ENCODE measurements at regions not wholly inside any gene's neighbourhood (a gene's known extent, or its start where the extent isn't known, plus 50 kb on each side); places are given as distances from the start of the nearest gene placed in this dataset.

DNA sequence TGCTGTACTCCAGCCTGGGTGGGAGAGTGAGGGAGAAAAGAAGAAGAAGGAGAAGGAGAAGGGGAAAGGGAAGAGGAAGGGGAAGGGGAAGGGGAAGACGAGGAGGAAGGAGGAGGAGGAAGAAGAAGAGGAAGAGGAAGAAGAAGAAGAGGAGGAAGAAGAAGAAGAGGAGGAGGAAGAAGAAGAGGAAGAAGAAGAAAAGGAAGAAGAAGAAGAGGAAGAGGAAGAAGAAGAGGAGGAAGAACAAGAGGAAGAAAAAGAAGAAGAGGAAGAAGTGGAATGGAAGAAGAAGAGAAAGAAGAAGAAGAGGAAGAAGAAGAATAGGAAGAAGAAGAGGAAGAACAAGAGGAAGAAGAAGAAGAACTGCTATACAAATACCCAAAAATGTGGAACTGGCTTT lies 507.4 kb upstream of the TMPO start:
- DNase-seq (ENCODE audit: low read depth), result no peak
- no peak overlapping the region for H3K4me3 ChIP-seq (ENCODE audit: control insufficient read depth, low read depth, low read length)
- TF ChIP-seq, protein P1, sequence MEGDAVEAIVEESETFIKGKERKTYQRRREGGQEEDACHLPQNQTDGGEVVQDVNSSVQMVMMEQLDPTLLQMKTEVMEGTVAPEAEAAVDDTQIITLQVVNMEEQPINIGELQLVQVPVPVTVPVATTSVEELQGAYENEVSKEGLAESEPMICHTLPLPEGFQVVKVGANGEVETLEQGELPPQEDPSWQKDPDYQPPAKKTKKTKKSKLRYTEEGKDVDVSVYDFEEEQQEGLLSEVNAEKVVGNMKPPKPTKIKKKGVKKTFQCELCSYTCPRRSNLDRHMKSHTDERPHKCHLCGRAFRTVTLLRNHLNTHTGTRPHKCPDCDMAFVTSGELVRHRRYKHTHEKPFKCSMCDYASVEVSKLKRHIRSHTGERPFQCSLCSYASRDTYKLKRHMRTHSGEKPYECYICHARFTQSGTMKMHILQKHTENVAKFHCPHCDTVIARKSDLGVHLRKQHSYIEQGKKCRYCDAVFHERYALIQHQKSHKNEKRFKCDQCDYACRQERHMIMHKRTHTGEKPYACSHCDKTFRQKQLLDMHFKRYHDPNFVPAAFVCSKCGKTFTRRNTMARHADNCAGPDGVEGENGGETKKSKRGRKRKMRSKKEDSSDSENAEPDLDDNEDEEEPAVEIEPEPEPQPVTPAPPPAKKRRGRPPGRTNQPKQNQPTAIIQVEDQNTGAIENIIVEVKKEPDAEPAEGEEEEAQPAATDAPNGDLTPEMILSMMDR (IDR thresholded peaks at IDR 0.05; ENCODE audit: control insufficient read depth, insufficient read depth, low read depth, low read length, missing control alignments), result no peak

DNA sequence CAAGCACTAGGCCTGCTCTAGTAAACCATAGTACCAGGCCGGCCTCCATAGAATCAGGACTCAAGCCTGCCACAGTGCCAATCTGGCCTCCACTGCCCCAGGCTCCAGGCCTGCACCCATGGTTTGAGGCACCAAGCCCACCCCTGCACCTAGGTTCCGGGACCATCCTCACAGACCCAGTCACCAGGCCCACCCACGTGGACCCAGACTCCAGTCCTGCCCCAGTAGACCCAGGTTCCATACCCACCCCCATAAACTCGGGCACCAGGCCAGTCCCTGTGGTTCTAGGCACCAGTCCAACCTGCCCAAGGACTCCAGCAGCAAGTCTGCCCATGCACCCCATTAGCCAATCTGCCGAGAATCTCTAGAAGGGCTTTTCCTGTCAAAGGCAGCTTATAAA lies 501.8 kb upstream of the TMPO start:
- no peak overlapping the region for H3K4me3 ChIP-seq (ENCODE audit: control insufficient read depth, low read depth, low read length)
- DNase-seq (ENCODE audit: low read depth), result no peak
- TF ChIP-seq, protein P1 (IDR thresholded peaks at IDR 0.05; ENCODE audit: control insufficient read depth, insufficient read depth, low read depth, low read length, missing control alignments), result no peak

DNA sequence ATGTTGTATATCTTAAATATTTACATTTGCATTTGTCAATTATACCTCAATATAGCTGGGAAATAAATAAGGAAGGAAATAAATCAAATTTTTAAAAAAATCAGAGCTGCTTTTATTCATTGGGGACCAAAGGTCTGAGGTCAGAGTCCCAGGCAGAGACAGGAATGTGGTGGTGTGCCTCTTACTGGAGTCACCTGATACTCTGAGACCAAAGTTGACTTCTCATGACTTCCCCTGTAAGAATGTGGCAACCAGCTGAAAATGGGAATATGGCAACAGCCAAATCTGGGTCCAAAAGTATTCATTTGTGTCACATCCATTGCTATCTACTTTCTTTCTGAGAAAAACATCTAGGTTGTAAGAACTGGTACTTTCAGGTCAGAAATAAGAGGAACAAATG lies 496.6 kb upstream of the TMPO start:
- no peak for DNase-seq (ENCODE audit: low read depth)
- TF ChIP-seq, protein P1 (IDR thresholded peaks at IDR 0.05; ENCODE audit: control insufficient read depth, insufficient read depth, low read depth, low read length, missing control alignments), result no peak

DNA sequence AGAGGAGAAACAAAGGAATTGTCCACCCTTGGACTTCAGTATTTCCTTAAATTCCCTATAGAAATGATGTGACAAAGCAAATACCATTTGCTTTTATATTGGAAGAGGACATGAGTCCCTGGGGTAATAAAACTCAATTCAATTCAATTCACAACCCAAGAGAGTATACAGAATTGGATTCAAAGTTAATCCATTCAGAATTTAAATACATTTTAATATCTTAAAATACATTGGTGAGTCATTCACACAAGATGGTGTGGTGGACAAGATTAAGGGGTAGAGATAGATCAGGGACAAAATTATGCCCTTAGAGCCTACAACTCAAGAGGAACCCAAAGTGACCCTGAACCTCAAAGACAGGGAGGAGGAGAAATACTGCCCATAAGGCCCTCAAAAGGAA lies 495.0 kb upstream of the TMPO start:
- no peak overlapping the region for H3K4me3 ChIP-seq (ENCODE audit: control insufficient read depth, low read depth, low read length)
- DNase-seq (ENCODE audit: low read depth), result no peak
- TF ChIP-seq, protein P1 (IDR thresholded peaks at IDR 0.05; ENCODE audit: control insufficient read depth, insufficient read depth, low read depth, low read length, missing control alignments), result no peak

More for the DNA sequence above, 496.6 kb upstream of the TMPO start:
- no peak overlapping the region for H3K4me3 ChIP-seq (ENCODE audit: control insufficient read depth, low read depth, low read length)

DNA sequence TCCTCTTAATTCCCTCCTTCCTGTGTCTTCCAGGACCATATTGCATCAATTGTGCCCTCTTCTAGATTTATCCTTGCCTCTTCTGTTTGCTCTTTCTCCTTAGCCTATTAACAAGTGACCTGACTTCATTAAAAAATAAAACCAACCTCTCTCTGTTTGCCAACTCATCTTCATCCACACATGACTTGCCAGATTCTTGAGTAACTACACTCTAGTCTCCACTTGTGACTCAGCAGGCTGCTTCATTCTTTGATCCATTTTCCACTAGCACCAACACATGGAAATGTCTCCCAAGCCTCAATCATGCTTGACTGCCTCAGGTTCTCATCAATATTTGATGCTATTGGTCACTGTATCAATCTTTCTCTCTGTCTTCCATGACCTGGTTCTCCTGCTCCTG lies 492.4 kb upstream of the TMPO start:
- H3K4me3 ChIP-seq (ENCODE audit: control insufficient read depth, low read depth, low read length), result no peak overlapping the region
- TF ChIP-seq, protein P1 (IDR thresholded peaks at IDR 0.05; ENCODE audit: control insufficient read depth, insufficient read depth, low read depth, low read length, missing control alignments), result no peak
- DNase-seq (ENCODE audit: low read depth), result no peak

DNA sequence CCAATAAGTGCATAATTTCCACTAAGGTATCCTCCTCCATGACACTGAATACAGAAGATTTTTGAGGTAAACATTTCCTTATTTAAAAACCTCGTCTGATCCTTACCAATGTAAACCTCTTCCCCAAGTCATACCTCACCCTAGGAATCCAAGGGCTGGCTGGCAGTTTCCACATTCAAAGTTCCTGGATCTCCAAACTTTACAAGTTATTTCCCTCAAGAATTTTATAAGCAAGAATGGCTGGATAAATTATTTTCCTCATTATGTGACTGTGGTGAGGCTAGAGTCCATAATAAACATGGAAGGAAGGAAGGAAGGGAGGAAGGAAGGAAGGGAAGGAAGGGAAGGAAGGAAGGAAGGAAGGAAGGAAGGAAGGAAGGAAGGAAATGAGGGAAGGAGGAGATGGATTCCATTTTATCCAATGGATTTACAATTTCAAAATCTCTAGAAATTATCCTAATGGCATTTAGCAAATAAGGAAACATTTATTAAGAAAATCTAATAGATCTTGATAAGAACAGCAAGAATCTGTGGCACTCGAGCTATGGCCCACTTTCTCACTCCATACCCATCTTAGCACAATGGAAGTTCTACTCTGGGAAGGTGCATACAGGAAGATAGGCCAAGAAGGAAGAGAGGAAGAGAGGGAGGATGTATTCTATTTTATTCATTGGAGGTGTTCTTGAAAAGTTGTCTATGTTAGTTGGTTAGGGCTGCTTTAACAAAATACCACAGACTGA lies 477.8 kb upstream of the TMPO start:
- TF ChIP-seq, protein P1 (IDR thresholded peaks at IDR 0.05; ENCODE audit: control insufficient read depth, insufficient read depth, low read depth, low read length, missing control alignments), result no peak
- H3K4me3 ChIP-seq (ENCODE audit: control insufficient read depth, low read depth, low read length), result no peak overlapping the region
- no peak for DNase-seq (ENCODE audit: low read depth)
